Tibial nerve (tissue), 4 donors: ENCODE measurements at regions not wholly inside any gene's neighbourhood (a gene's known extent, or its start where the extent isn't known, plus 50 kb on each side); places are given as distances from the start of the nearest gene placed in this dataset.

Experiments used
- CTCF ChIP-seq, 5 experiments: fragments of 200-600 bp in 3 of 5; fragments of 450-650 bp in 2 of 5; sonication (generic) in 3 of 5; IDR thresholded peaks; one replicate each; pipeline ENCODE4 v1.5.1; 2016 to 2019; ENCODE audit warnings: antibody characterized with exemption in 5 of 5, mild to moderate bottlenecking in 3 of 5, moderate library complexity in 2 of 5
- EP300 ChIP-seq, 2 donors: sonication (generic); formaldehyde crosslinking; IDR thresholded peaks; one replicate each; pipeline ENCODE4 v1.6.1; 2017; ENCODE audit warnings: antibody characterized with exemption in 2 of 2, mild to moderate bottlenecking in 1 of 2
- POLR2A ChIP-seq, 2 donors: fragments of 450-650 bp; IDR thresholded peaks; one replicate each; pipeline ENCODE4 v1.6.1; 2017; ENCODE audit warnings: antibody characterized with exemption in 2 of 2, mild to moderate bottlenecking in 2 of 2, moderate library complexity in 2 of 2

- TF ChIP-seq CTCF (IDR thresholded peaks at IDR 0.05): no peak
- TF ChIP-seq EP300 (IDR thresholded peaks at IDR 0.05): no peak
- no peak for TF ChIP-seq POLR2A (IDR thresholded peaks at IDR 0.05)
Measured at GRCh38 chr5:158559643-158560042, 540.1 kb downstream of the EBF1 start.
